ENCODE measurements at regions not wholly inside any gene's neighbourhood (a gene's known extent, or its start where the extent isn't known, plus 50 kb on each side); places are given as distances from the start of the nearest gene placed in this dataset.

DNA sequence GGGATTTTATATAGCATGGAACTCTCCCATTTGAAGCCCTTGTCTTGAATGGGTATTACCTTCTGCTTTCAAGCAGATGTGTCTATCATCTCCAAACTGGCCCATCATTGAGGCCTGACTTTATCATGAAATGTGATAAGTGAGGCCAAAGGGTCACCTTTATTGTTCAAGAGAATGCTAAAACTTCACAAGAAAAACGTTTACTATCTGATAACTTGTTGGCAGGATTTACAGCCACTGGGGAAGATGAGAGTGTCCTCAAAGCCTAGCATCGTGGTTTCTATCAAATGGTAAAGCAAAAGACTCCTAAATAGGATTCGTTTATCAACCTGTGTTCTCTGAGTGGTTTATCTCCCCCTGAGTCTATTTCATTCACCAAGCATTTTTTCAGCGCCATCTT is 62.0 kb upstream of the CLMN start:
- no peak for DNase-seq

DNA sequence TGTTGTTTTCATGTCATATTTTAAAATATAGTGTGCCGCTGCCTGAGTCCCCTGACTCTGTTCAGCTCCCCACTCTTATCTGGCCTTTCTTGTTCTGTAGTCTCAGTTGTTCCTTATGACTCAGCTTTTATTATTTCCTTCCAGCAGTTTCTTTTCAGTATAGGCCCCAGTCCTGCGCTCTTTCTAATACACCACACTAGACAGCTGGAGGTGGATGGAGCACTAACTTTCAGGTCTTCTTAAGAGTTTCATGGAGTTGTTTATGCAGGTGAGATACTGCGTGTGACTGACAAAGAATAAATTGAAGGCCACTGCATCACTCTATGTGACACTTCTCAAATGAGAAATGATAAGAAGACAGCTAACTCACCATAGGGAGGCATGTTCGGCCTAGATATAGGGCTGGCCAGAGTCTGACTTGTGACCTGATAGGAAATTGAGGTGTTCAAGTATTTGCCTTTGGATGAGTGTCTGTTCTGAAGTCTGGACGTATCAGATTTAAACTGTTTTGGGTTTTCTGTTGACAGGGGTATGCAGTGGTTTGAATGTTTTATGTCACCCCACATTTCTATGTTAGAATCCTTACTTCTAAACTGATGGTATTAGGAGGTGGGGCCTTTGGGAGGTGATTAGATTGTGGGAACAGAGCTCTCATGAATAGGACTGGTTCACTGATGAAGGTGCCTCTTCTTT is 60.8 kb upstream of the CLMN start:
- DNase-seq: no peak

DNA sequence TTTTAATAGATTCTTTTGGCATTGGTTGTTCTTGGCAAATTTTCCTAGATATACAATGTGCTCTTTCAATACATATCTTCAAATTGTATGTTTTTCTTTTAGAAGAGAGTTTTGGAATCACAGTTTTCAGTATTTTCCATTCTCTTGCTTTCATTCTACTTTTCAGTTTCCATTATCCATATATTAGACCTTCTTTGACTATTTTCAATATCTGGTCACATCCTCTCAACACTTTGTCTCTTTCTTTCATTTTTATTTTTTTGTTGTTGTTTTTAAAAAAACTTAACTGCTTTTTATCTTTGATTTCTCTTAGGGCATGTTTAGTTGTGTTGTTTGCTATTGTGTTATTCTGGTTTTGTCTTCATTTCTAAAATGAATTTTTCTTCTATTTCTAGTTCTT is 59.9 kb upstream of the CLMN start:
- no peak for DNase-seq

- DNase-seq: no peak
Measured at GRCh38 chr14:95375539-95376109, 55.9 kb upstream of the CLMN start.

- no peak for DNase-seq
Measured at GRCh38 chr14:95374239-95374997, 54.7 kb upstream of the CLMN start.

DNA sequence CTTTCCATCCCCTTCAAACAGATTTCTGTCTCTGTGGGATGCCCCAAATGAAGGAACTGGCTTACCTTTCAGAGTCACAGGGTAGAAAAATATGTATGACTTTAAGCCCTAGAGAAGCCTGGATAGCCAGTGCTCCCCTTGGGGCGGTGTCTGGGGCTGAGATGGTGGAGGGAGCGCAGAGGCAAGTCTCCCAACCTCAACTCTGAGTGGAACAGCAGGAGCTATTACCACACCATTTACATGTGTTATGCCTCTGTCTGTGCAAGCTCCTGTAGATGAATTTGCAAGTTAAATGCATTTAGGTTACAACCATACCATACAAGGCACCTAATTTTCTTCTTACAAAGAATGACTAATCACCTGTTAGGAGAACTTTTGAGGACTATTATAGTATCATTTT is 50.4 kb upstream of the CLMN start:
- DNase-seq: no peak

Data from Kasumi-1 (cell line).